ENCODE measurements at regions not wholly inside any gene's neighbourhood (a gene's known extent, or its start where the extent isn't known, plus 50 kb on each side); places are given as distances from the start of the nearest gene placed in this dataset.

DNA sequence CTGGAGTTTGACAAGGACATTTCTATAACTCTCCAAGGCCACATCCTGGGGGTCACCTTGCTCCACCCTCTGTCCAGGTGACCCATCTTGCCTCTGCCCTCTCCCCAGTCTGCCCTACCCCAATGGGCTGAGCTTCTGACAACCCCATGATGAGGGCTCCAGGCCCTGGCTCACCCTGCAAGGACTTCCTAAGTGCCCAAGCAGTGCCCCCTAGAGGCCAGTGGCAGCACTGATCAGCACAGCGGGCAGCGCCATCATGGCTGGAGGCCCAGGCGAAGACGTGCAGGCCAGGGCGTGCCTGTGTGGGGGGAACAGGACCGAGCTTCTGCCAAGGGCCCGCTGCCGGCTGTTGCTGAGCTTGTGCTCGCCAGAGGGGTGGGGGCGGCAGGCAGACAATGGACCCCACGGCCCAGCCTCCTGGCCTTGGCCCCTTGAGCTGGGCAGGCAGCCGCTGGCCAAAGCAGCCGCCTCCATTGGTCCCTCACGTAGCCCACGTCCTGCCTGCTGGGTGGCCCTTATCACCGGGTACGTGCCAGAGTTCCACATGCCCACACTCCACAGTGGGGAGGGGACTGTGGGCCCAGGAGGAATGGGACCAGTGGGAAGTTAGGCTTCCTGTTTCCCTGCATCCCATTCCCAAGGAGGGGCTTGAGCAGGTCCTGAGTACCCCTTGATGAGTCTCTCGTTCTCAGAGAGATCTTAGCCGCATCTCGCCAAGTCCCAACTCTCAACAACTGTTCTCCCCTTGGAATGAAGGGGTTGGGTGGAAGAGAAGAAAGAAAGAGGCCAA, 64.3 kb downstream of the MRPL14 start (continued):
- TF ChIP-seq ZNF33B (CRISPR knock-in tag; IDR thresholded peaks at IDR 0.05), result no peak
- TF ChIP-seq KDM3A (CRISPR knock-in tag; IDR thresholded peaks at IDR 0.05; ENCODE audit: low read depth), result no peak; the same call in 1 of the 2 replicates
- TF ChIP-seq ZMYM3 (CRISPR knock-in tag; IDR thresholded peaks at IDR 0.05), result peak; percentile 91
- no peak for TF ChIP-seq HDAC6 (IDR thresholded peaks at IDR 0.05; ENCODE audit: low read depth, low read length)
- TF ChIP-seq ZNF674 (CRISPR knock-in tag; IDR thresholded peaks at IDR 0.05; ENCODE audit: low read depth), result no peak
- TF ChIP-seq, protein P1, sequence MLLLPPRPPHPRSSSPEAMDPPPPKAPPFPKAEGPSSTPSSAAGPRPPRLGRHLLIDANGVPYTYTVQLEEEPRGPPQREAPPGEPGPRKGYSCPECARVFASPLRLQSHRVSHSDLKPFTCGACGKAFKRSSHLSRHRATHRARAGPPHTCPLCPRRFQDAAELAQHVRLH (CRISPR knock-in tag; IDR thresholded peaks at IDR 0.05; ENCODE audit: borderline replicate concordance, low read depth), result peak; percentile 65; the same call in 1 of the 2 replicates
- TF ChIP-seq TCF7 (IDR thresholded peaks at IDR 0.05; ENCODE audit: low read depth), result peak; percentile 15; the same call in 1 of the 2 replicates
- TF ChIP-seq ZKSCAN8 (CRISPR knock-in tag; IDR thresholded peaks at IDR 0.05; ENCODE audit: borderline replicate concordance), result 0 out of 2 replicates have a peak, but pooled peaks have one; percentile 18
- no peak for TF ChIP-seq SMAD9 (CRISPR knock-in tag; IDR thresholded peaks at IDR 0.05)
- TF ChIP-seq CCDC6 (CRISPR knock-in tag; IDR thresholded peaks at IDR 0.05), result no peak
- TF ChIP-seq, protein P2, sequence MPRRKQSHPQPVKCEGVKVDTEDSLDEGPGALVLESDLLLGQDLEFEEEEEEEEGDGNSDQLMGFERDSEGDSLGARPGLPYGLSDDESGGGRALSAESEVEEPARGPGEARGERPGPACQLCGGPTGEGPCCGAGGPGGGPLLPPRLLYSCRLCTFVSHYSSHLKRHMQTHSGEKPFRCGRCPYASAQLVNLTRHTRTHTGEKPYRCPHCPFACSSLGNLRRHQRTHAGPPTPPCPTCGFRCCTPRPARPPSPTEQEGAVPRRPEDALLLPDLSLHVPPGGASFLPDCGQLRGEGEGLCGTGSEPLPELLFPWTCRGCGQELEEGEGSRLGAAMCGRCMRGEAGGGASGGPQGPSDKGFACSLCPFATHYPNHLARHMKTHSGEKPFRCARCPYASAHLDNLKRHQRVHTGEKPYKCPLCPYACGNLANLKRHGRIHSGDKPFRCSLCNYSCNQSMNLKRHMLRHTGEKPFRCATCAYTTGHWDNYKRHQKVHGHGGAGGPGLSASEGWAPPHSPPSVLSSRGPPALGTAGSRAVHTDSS (CRISPR knock-in tag; conservative IDR thresholded peaks at IDR 0.05), result no peak
- TF ChIP-seq TARDBP (CRISPR knock-in tag; IDR thresholded peaks at IDR 0.05), result 0 out of 2 replicates have a peak, but pooled peaks have one; percentile 30
- peak; percentile 26; the same call in 1 of the 2 replicates for TF ChIP-seq YEATS4 (CRISPR knock-in tag; IDR thresholded peaks at IDR 0.05; ENCODE audit: borderline replicate concordance)
- TF ChIP-seq, protein P3, sequence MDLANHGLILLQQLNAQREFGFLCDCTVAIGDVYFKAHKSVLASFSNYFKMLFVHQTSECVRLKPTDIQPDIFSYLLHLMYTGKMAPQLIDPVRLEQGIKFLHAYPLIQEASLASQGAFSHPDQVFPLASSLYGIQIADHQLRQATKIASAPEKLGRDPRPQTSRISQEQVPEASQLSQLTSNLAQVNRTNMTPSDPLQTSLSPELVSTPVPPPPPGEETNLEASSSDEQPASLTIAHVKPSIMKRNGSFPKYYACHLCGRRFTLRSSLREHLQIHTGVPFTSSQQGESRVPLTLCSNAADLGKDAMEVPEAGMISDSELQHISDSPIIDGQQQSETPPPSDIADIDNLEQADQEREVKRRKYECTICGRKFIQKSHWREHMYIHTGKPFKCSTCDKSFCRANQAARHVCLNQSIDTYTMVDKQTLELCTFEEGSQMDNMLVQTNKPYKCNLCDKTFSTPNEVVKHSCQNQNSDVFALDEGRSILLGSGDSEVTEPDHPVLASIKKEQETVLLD (CRISPR knock-in tag; IDR thresholded peaks at IDR 0.05; ENCODE audit: low read depth), result peak; percentile 32; the same call in 1 of the 2 replicates
- peak; percentile 48 for TF ChIP-seq XRCC5 (optimal IDR thresholded peaks at IDR 0.05; ENCODE audit: low read length)
- no peak for TF ChIP-seq FOXK2 (IDR thresholded peaks at IDR 0.05)
- TF ChIP-seq ZNF292 (CRISPR knock-in tag; IDR thresholded peaks at IDR 0.05; ENCODE audit: borderline replicate concordance, low read depth), result peak; percentile 21; the same call in 1 of the 2 replicates
- no peak for TF ChIP-seq ZNF7 (CRISPR knock-in tag; IDR thresholded peaks at IDR 0.05)
- TF ChIP-seq, protein P4, sequence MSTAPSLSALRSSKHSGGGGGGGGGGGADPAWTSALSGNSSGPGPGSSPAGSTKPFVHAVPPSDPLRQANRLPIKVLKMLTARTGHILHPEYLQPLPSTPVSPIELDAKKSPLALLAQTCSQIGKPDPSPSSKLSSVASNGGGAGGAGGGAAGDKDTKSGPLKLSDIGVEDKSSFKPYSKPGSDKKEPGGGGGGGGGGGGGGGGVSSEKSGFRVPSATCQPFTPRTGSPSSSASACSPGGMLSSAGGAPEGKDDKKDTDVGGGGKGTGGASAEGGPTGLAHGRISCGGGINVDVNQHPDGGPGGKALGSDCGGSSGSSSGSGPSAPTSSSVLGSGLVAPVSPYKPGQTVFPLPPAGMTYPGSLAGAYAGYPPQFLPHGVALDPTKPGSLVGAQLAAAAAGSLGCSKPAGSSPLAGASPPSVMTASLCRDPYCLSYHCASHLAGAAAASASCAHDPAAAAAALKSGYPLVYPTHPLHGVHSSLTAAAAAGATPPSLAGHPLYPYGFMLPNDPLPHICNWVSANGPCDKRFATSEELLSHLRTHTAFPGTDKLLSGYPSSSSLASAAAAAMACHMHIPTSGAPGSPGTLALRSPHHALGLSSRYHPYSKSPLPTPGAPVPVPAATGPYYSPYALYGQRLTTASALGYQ (CRISPR knock-in tag; IDR thresholded peaks at IDR 0.05), result no peak; the same call in 1 of the 2 replicates
- TF ChIP-seq, protein P5, sequence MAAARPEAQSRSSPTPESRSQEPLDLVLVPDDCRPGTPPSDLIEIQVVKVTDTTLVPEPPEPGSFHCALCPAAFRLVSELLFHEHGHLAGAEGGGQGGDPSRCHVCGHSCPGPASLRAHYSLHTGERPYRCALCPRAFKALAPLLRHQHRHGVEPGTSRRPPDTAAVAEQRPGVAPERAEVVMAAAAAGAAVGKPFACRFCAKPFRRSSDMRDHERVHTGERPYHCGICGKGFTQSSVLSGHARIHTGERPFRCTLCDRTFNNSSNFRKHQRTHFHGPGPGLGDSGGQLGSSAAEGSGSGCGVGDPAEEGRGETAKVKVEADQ (CRISPR knock-in tag; IDR thresholded peaks at IDR 0.05; ENCODE audit: borderline replicate concordance), result no peak
